Upper lobe of left lung (tissue), 6 donors: ENCODE measurements at regions not wholly inside any gene's neighbourhood (a gene's known extent, or its start where the extent isn't known, plus 50 kb on each side); places are given as distances from the start of the nearest gene placed in this dataset.

Experiments used
- ATAC-seq, 2 donors: fragments of 200-7000 bp; cut with Tn5 transposase; one replicate each; pipeline ENCODE4 v1.9.1; 2022; ENCODE audit warnings: mild to moderate bottlenecking in 2 of 2, moderate library complexity in 2 of 2; ENCODE audit not compliant: low FRiP score in 2 of 2
- DNase-seq, 2 donors: peaks; one replicate each; pipeline ENCODE4 v3.0.0-alpha.2; 2019 to 2020
- H3K27ac ChIP-seq, 4 donors: fragments of 200-600 bp; sonication (generic); one replicate each; pipeline ENCODE4 v1.5.1; 2016 to 2019
- H3K27me3 ChIP-seq, 4 donors: fragments of 200-600 bp; sonication (generic); one replicate each; pipeline ENCODE4 v1.5.1; 2017 to 2019
- H3K36me3 ChIP-seq, 4 donors: fragments of 200-600 bp; sonication (generic); one replicate each; pipeline ENCODE4 v1.5.1; 2016 to 2019
- H3K4me1 ChIP-seq, 4 donors: fragments of 200-600 bp; sonication (generic); one replicate each; pipeline ENCODE4 v1.5.1; 2018 to 2019
- H3K4me3 ChIP-seq, 4 donors: fragments of 200-600 bp; sonication (generic); one replicate each; pipeline ENCODE4 v1.5.1; 2017 to 2019; ENCODE audit warnings: mild to moderate bottlenecking in 2 of 4, moderate library complexity in 1 of 4
- H3K9me3 ChIP-seq, 4 donors: fragments of 200-600 bp; sonication (generic); one replicate each; pipeline ENCODE4 v1.5.1; 2018 to 2019
- CTCF ChIP-seq, 6 experiments: fragments of 450-650 bp in 4 of 6; fragments of 200-600 bp in 2 of 6; sonication (generic) in 2 of 6; IDR thresholded peaks; one replicate each; pipeline ENCODE4 v1.5.1; 2016 to 2019; ENCODE audit warnings: antibody characterized with exemption in 6 of 6
- EP300 ChIP-seq, 4 donors: sonication (generic); formaldehyde crosslinking; IDR thresholded peaks; one replicate each; pipeline ENCODE4 v1.5.1; 2017; ENCODE audit warnings: antibody characterized with exemption in 4 of 4, control low read depth in 2 of 4
- POLR2A ChIP-seq, 4 donors: fragments of 450-650 bp; IDR thresholded peaks; one replicate each; pipeline ENCODE4 v1.5.1; 2016 to 2017; ENCODE audit warnings: antibody characterized with exemption in 4 of 4, mild to moderate bottlenecking in 2 of 4
- POLR2AphosphoS5 ChIP-seq, 2 donors: sonication (generic); formaldehyde crosslinking; IDR thresholded peaks; one replicate each; pipeline ENCODE4 v1.5.1; 2017; ENCODE audit warnings: antibody characterized with exemption in 2 of 2
- WGBS, 2 donors: methylation state at CpG; one replicate each; pipeline ENCODE4 v1.1.5; 2017 to 2018; 5-methylcytosine and 5-hydroxymethylcytosine counted together
- donor health status: DM: no; HTN: no; CAD: no; lungs with moderate emphysema.
- donor health status: DM: no; HTN: yes; CAD: no; lungs with severe emphysema.

- 74 to 78% methylated on average over 5 of the region's 5 CpGs for WGBS, 2 donors
- no peaks in the 10 kb centered on the region for H3K27me3 ChIP-seq
- H3K9me3 ChIP-seq = no peaks in the 10 kb centered on the region
- no peaks in the 10 kb centered on the region for H3K36me3 ChIP-seq
- H3K4me1 ChIP-seq = no peaks in the 10 kb centered on the region
- no peak for TF ChIP-seq POLR2A (IDR thresholded peaks at IDR 0.05)
- no peak for TF ChIP-seq CTCF (IDR thresholded peaks at IDR 0.05)
- TF ChIP-seq EP300 (IDR thresholded peaks at IDR 0.05) = no peak
- ATAC-seq (no peak), DNase-seq (no peak)
- no peak overlapping the region for H3K27ac ChIP-seq
- no peak overlapping the region for H3K4me3 ChIP-seq
Measured at GRCh38 chr4:44985938-44986337, 259.6 kb upstream of the GNPDA2 start.

GRCh38 chr4:44985152-44985551, 258.8 kb upstream of the GNPDA2 start:
- ATAC-seq (no peak), DNase-seq (no peak)
- Histone ChIP-seq H3K27ac (no peak overlapping the region), H3K4me1 (no peaks in the 10 kb centered on the region), H3K27me3 (no peaks in the 10 kb centered on the region), H3K36me3 (no peaks in the 10 kb centered on the region), H3K4me3 (no peak overlapping the region), H3K9me3 (no peaks in the 10 kb centered on the region)
- WGBS, 2 donors = 69 to 83% methylated on average over 2 of the region's 2 CpGs
- TF ChIP-seq POLR2A (IDR thresholded peaks at IDR 0.05) (no peak), POLR2AphosphoS5 (IDR thresholded peaks at IDR 0.05) (no peak), CTCF (IDR thresholded peaks at IDR 0.05) (no peak), EP300 (IDR thresholded peaks at IDR 0.05) (no peak)

- no peak overlapping the region for H3K4me3 ChIP-seq
- no peak for TF ChIP-seq EP300 (IDR thresholded peaks at IDR 0.05)
- TF ChIP-seq POLR2A (IDR thresholded peaks at IDR 0.05) = no peak
- TF ChIP-seq POLR2AphosphoS5 (IDR thresholded peaks at IDR 0.05) = no peak
- no peak for TF ChIP-seq CTCF (IDR thresholded peaks at IDR 0.05)
- DNase-seq = no peak
- no peaks in the 10 kb centered on the region for H3K9me3 ChIP-seq
- no peaks in the 10 kb centered on the region for H3K4me1 ChIP-seq
- H3K36me3 ChIP-seq = no peaks in the 10 kb centered on the region
- no peak for ATAC-seq
- no peaks in the 10 kb centered on the region for H3K27me3 ChIP-seq
- H3K27ac ChIP-seq = no peak overlapping the region
Measured at GRCh38 chr4:44984083-44984482, 257.7 kb upstream of the GNPDA2 start.

- H3K4me3 ChIP-seq = no peak overlapping the region
- H3K27ac ChIP-seq = no peak overlapping the region
- ATAC-seq (no peak), DNase-seq (no peak)
- WGBS, 2 donors = 43 to 53% methylated on average over 2 of the region's 2 CpGs
- TF ChIP-seq CTCF (IDR thresholded peaks at IDR 0.05) (no peak), POLR2A (IDR thresholded peaks at IDR 0.05) (no peak), EP300 (IDR thresholded peaks at IDR 0.05) (no peak), POLR2AphosphoS5 (IDR thresholded peaks at IDR 0.05) (no peak)
- no peaks in the 10 kb centered on the region for H3K36me3 ChIP-seq
- no peaks in the 10 kb centered on the region for H3K9me3 ChIP-seq
- H3K4me1 ChIP-seq = no peaks in the 10 kb centered on the region
- no peaks in the 10 kb centered on the region for H3K27me3 ChIP-seq
Measured at GRCh38 chr4:44983083-44983482, 256.7 kb upstream of the GNPDA2 start.

- ATAC-seq = no peak
- DNase-seq = no peak
- Histone ChIP-seq H3K27me3 (no peaks in the 10 kb centered on the region), H3K4me3 (no peak overlapping the region), H3K4me1 (no peaks in the 10 kb centered on the region), H3K9me3 (no peaks in the 10 kb centered on the region), H3K27ac (no peak overlapping the region), H3K36me3 (no peaks in the 10 kb centered on the region)
- WGBS, 2 donors = 43 to 48% methylated on average over 1 of the region's 1 CpG
- no peak for TF ChIP-seq POLR2AphosphoS5 (IDR thresholded peaks at IDR 0.05)
- no peak for TF ChIP-seq CTCF (IDR thresholded peaks at IDR 0.05)
- TF ChIP-seq POLR2A (IDR thresholded peaks at IDR 0.05) = no peak
- no peak for TF ChIP-seq EP300 (IDR thresholded peaks at IDR 0.05)
Measured at GRCh38 chr4:44978020-44978419, 251.7 kb upstream of the GNPDA2 start.
